GM12878 (cell line): ENCODE measurements at regions not wholly inside any gene's neighbourhood (a gene's known extent, or its start where the extent isn't known, plus 50 kb on each side); places are given as distances from the start of the nearest gene placed in this dataset.
"Not testable (repeated sequence)": the region's sequence is repeated elsewhere in the genome, so short reads cannot be mapped to it uniquely, and the experiment has no call there.

ENCODE experiments used
- ATAC-seq: fragments of 200-7000 bp; cut with Tn5 transposase; 3 replicates; pipeline ENCODE4 v1.9.1; 2020; ENCODE audit warnings: mild to moderate bottlenecking, moderate library complexity
- BruUV-seq: library from RNA; stranded (reverse); fragments of 400-500 nt; replicated peaks from 2 replicates; lab custom pipeline; 2021; lab: Mats Ljungman, UMichigan
- CTCF ChIA-PET: fragments of 300-600 bp; sonication (Branson Sonifier 250); formaldehyde crosslinking; extraction: SDS; loops from one replicate; lab custom pipeline; 2021; ENCODE audit warnings: inconsistent platforms; lab: Yijun Ruan, JAX
- POLR2A ChIA-PET: fragments of 350-600 bp; formaldehyde crosslinking; extraction: SDS; loops from one replicate; lab custom pipeline; 2021; ENCODE audit warnings: inconsistent platforms; lab: Charles Lee
- RAD21 ChIA-PET: fragments of 300-600 bp; sonication (Branson Sonifier 250); formaldehyde crosslinking; loops from one replicate; lab custom pipeline; 2023; ENCODE audit warnings: antibody characterized with exemption; ENCODE audit not compliant: unreplicated experiment; lab: Charles Lee
- SMC1A ChIA-PET: fragments of 300-600 bp; sonication (Branson Sonifier 250); formaldehyde crosslinking; loops from one replicate; lab custom pipeline; 2023; ENCODE audit not compliant: unreplicated experiment, uncharacterized antibody; lab: Charles Lee
- DNase-seq: peaks from one replicate; pipeline ENCODE4 v3.0.0-alpha.2; 2011; ENCODE audit warnings: low read depth, low spot score
- FAIRE-seq: peaks from 3 replicates; lab custom pipeline; 2011; peaks lifted over from hg19 to GRCh38; lab: Jason Lieb, UNC
- H2AFZ ChIP-seq: 2 replicates; pipeline ENCODE4 v1.6.0; 2011; ENCODE audit warnings: low read depth, low read length, control low read depth; ENCODE audit not compliant: control insufficient read depth
- H3K27ac ChIP-seq: 2 replicates; pipeline ENCODE4 v1.5.1; 2011; ENCODE audit warnings: control low read depth; ENCODE audit not compliant: control insufficient read depth, insufficient read depth
- H3K27me3 ChIP-seq, 2 experiments: replicated peaks in 1 of 2; 2 replicates each; pipeline versions ENCODE4 v1.6.0 to v1.6.1; 2011; ENCODE audit warnings: low read length in 1 of 2; ENCODE audit not compliant: control insufficient read depth in 2 of 2, insufficient read depth in 2 of 2
- H3K36me3 ChIP-seq, 2 experiments: 2 replicates each; pipeline ENCODE4 v1.5.1; 2011; ENCODE audit warnings: low read length in 1 of 2; ENCODE audit not compliant: control insufficient read depth in 2 of 2, insufficient read depth in 2 of 2
- H3K4me1 ChIP-seq: 2 replicates; pipeline ENCODE4 v1.6.1; 2011; ENCODE audit warnings: mild to moderate bottlenecking, low read length, moderate library complexity, mixed read lengths; ENCODE audit not compliant: control insufficient read depth, insufficient read depth
- H3K4me2 ChIP-seq: 2 replicates; pipeline ENCODE4 v1.6.0; 2011; ENCODE audit warnings: control low read depth; ENCODE audit not compliant: control insufficient read depth, insufficient read depth
- H3K4me3 ChIP-seq: fragments of 200-600 bp; sonication (generic); 2 replicates; pipeline ENCODE4 v1.5.1; 2016
- H3K79me2 ChIP-seq: 2 replicates; pipeline ENCODE4 v1.6.0; 2011; ENCODE audit warnings: low read length; ENCODE audit not compliant: control insufficient read depth, insufficient read depth
- H3K9ac ChIP-seq: 2 replicates; pipeline ENCODE4 v1.8.0; 2011; ENCODE audit warnings: low read length, control low read depth, mixed read lengths; ENCODE audit not compliant: control insufficient read depth, insufficient read depth
- H3K9me3 ChIP-seq: replicated peaks from 3 replicates; pipeline ENCODE4 v1.5.1; 2011; ENCODE audit warnings: mild to moderate bottlenecking, low read length; ENCODE audit not compliant: control insufficient read depth, insufficient read depth
- H4K20me1 ChIP-seq: 2 replicates; pipeline ENCODE4 v1.6.0; 2011; ENCODE audit not compliant: control insufficient read depth, insufficient read depth
- EZH2 ChIP-seq: IDR thresholded peaks from 2 replicates; pipeline ENCODE4 v1.6.1; 2012; ENCODE audit warnings: low read depth, mild to moderate bottlenecking, control low read depth, inconsistent platforms, low read length, borderline replicate concordance; ENCODE audit not compliant: control insufficient read depth
- FOXM1 ChIP-seq: IDR thresholded peaks from 2 replicates; pipeline ENCODE4 v1.6.1; 2012; ENCODE audit warnings: low read depth, mild to moderate bottlenecking, inconsistent platforms, low read length, moderate library complexity
- MEF2A ChIP-seq: IDR thresholded peaks from 2 replicates; pipeline ENCODE4 v1.6.1; 2011; ENCODE audit warnings: low read depth, mild to moderate bottlenecking, low read length, moderate library complexity; ENCODE audit not compliant: insufficient read depth
- NR2C1 ChIP-seq: fragments of 450-650 bp; IDR thresholded peaks from 2 replicates; pipeline ENCODE4 v1.6.1; 2017; ENCODE audit warnings: antibody characterized with exemption, mild to moderate bottlenecking, moderate library complexity
- NR2C2 ChIP-seq: IDR thresholded peaks from 2 replicates; pipeline ENCODE4 v1.6.1; 2011; ENCODE audit warnings: borderline replicate concordance, low read depth; ENCODE audit not compliant: control insufficient read depth, insufficient read length
- PAX5 ChIP-seq: IDR thresholded peaks from 2 replicates; pipeline ENCODE4 v1.6.1; 2011; ENCODE audit warnings: low read depth, low read length, borderline replicate concordance
- TCF7 ChIP-seq: IDR thresholded peaks from 2 replicates; pipeline ENCODE4 v1.6.1; 2014; ENCODE audit warnings: antibody characterized with exemption, borderline replicate concordance
- WGBS: methylation state at CpG from one replicate; pipeline ENCODE4 v1.1.6; 2016; ENCODE audit warnings: low lambda C conversion rate; ENCODE audit not compliant: insufficient replicate concordance, insufficient coverage; ENCODE audit errors: missing lambda C conversion rate; 5-methylcytosine and 5-hydroxymethylcytosine counted together
- in situ Hi-C: fragments of 300-500 bp; cut with MboI; formaldehyde crosslinking; loops from 9 replicates; pipeline ENCODE4 v1.14.3; 2018; ENCODE audit warnings: mixed read lengths
- intact Hi-C: fragments of 100-400 bp; cut with micrococcal nuclease; formaldehyde crosslinking; loops from one replicate; pipeline ENCODE4 v1.14.2; 2022; ENCODE audit not compliant: unreplicated experiment

GRCh38 chr17:78294356-78294755 lies 62.9 kb downstream of the TMEM235 start:
- Histone ChIP-seq H3K27ac (no peak overlapping the region), H3K9ac (no peak overlapping the region), H3K79me2 (no peaks in the 10 kb centered on the region), H4K20me1 (no peaks in the 10 kb centered on the region), H3K4me2 (no peak overlapping the region), H3K4me1 (peaks cover 13% of the 10 kb centered on the region), H3K4me3 (no peak overlapping the region), H3K9me3 (no peaks in the 10 kb centered on the region), H3K36me3 (no peaks in the 10 kb centered on the region), H2AFZ (no peak overlapping the region), H3K27me3 (no peaks in the 10 kb centered on the region)
- TF ChIP-seq NR2C1 (no peak), NR2C2 (no peak), PAX5 (no peak), MEF2A (no peak), FOXM1 (no peak), EZH2 (no peak), TCF7 (no peak)
- RAD21 ChIA-PET: no interaction called here
- BruUV-seq: no TSS peak
- ATAC-seq (no peak), FAIRE-seq (no peak), DNase-seq (no peak)
- CTCF ChIA-PET: no interaction called here
- intact Hi-C loops (no loop called here), in situ Hi-C loops (loop anchor here (5.0 kb wide), 1 partner anchor 123 kb away; no protein-coding TSS in a partner anchor)
- 28% methylated on average over 9 of the region's 9 CpGs for WGBS
- POLR2A ChIA-PET: no interaction called here
- SMC1A ChIA-PET: no interaction called here

GRCh38 chr17:78293151-78293550 lies 61.7 kb downstream of the TMEM235 start:
- ChIA-PET CTCF (interaction anchor here (0.8 to 2.0 kb wide), 2 partner anchors 42 to 67 kb away, joined by 3 to 5 read pairs; no protein-coding TSS in a partner anchor), RAD21 (interaction anchor here (0.6 to 1.2 kb wide), 2 partner anchors 9 to 24 kb away, joined by 3 read pairs; no protein-coding TSS in a partner anchor), POLR2A (interaction anchor here (0.7 kb wide), 1 partner anchor 15 kb away, joined by 6 read pairs; no protein-coding TSS in a partner anchor), SMC1A (interaction anchor here (0.7 to 1.7 kb wide), 2 partner anchors 63 to 68 kb away, joined by 4 to 5 read pairs; no protein-coding TSS in a partner anchor)
- DNase-seq, H2AFZ ChIP-seq, H3K27me3 ChIP-seq, H3K36me3 ChIP-seq, FAIRE-seq, ATAC-seq, H3K9ac ChIP-seq, H3K27ac ChIP-seq, intact Hi-C loops, H4K20me1 ChIP-seq, BruUV-seq, H3K9me3 ChIP-seq, H3K4me3 ChIP-seq, H3K4me2 ChIP-seq, H3K79me2 ChIP-seq: not testable (repeated sequence)
- WGBS: 40% methylated on average over 6 of the region's 6 CpGs
- in situ Hi-C loops: loop anchor here (5.0 kb wide), 1 partner anchor 124 kb away; no protein-coding TSS in a partner anchor
- peaks cover 13% of the 10 kb centered on the region for H3K4me1 ChIP-seq
